HG03175 (cell line): ENCODE measurements at regions not wholly inside any gene's neighbourhood (a gene's known extent, or its start where the extent isn't known, plus 50 kb on each side); places are given as distances from the start of the nearest gene placed in this dataset.
A peak's percentile ranks its signal among the peaks of the same experiment; 100 is the strongest.

Experiments
- ATAC-seq: cut with Tn5 transposase; IDR thresholded peaks from one replicate; pipeline ENCODE4 v1.9.1; 2021; ENCODE audit warnings: mild to moderate bottlenecking, moderate library complexity; ENCODE audit not compliant: unreplicated experiment

DNA sequence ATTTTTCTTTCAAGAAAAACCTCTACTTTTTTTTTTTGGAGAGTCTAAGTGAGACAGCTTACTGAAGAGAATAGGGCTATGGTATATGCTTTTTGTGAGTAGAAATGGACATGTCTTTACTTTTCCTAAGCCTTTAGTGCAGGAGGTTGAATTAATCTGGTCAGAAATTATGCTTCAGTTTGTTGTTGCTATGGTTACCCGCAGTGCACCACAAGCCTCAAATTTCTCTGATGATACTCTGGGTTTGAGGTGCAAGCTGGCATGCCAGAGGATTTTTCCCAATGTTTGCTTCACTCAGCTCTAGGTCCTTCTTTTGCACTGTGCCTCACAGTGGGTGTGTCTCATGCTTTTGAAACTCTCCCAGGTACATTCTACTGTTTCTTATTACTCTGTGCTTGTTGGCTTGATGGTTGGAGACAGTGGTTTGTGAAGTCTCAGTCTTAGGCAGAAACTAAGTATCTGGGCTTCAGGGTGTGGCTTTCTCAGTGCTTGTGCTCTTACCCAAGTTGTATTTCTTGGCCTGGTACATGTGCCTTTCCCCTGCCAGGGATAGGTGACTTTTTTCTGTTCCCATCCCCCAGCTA lies 278.3 kb downstream of the RBM43 start:
- ATAC-seq: no peak

- no peak for ATAC-seq
Measured at GRCh38 chr2:150981826-150982225, 279.8 kb downstream of the RBM43 start.

DNA sequence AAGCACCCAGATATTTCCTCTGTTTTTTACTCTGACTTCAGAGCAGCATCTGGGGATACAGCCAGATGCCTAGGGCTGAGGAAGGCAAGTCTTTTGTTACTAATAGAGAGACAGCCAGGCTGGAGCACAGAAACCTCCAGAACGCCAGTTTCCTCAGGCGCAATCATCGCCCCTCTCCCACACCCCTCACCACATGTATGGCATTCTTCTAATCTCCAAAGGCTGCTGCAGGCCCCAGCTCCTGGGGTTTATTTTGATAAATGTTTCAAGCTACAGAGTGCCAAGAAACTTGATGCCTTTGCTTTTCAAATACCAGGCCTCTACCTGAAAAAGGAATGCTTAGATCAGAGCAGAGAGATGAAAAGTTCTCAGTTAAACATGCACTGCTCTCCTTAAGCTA lies 283.6 kb downstream of the RBM43 start:
- ATAC-seq: no peak

- ATAC-seq: no peak
Measured at GRCh38 chr2:150977296-150977695, 284.4 kb downstream of the RBM43 start.

DNA sequence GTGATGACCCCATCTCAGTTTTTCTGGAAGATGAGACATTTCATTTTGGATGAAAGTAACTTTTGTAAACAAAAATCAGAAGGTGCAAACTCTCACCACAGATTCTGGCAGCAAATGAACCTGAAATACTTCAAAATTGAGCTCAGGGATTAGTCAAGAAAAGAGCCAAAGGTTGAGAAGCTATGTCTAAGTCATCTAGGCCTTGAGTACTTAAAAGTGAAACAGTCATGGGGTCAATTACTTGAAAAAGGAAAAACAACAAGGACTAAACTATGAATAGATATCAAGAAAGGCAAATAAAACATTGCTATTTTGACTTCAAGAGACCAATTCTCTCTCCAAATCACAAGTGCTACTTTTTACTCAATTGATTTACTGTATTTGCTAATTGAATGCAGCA lies 285.1 kb downstream of the RBM43 start:
- ATAC-seq: no peak

GRCh38 chr2:150974864-150975263 lies 286.8 kb downstream of the RBM43 start:
- no peak for ATAC-seq

GRCh38 chr2:150974234-150974633 lies 287.4 kb downstream of the RBM43 start:
- no peak for ATAC-seq

DNA sequence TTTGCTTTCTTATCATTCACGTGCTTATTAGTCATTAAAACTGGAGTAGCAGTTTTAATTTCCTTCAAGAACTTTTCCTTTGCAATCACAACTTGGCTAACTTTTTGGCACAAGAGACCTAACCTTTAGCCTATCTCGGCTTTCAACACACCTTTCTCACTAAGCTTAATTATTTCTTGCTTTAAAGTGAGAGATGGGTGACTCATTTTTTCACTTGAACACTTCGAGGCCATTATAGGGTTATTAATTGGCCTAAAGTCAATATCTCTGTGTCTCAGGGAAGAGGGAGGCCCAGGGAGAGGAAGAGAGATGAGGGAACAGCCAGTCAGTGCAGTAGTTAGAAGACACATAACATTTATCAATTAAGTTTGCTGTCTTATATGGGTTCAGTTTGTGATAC lies 289.8 kb downstream of the RBM43 start:
- ATAC-seq: no peak

- no peak for ATAC-seq
Measured at GRCh38 chr2:150963336-150963735, 298.3 kb downstream of the RBM43 start.

DNA sequence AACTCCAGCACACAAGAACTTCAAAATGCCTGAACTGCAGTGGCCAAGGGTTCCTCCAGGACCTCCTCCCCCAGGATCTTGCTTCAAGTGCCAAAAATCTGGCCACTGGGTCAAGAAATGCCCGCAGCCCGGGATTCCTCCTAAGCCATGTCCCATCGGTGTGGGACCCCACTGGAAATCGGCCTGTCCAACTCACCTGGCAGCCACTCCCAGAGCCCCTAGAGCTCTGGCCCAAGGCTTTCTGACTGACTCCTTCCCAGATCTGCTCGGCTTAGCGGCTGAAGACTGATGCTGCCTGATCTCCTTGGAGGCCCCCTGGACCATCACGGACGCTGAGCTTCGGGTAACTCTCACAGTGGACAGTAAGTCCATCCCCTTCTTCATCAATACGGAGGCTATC lies 306.4 kb downstream of the RBM43 start:
- ATAC-seq: no peak

GRCh38 chr2:150946831-150947230 lies 314.8 kb downstream of the RBM43 start:
- no peak for ATAC-seq

GRCh38 chr2:150944315-150944714 lies 317.3 kb downstream of the RBM43 start:
- ATAC-seq: peak; percentile 77

DNA sequence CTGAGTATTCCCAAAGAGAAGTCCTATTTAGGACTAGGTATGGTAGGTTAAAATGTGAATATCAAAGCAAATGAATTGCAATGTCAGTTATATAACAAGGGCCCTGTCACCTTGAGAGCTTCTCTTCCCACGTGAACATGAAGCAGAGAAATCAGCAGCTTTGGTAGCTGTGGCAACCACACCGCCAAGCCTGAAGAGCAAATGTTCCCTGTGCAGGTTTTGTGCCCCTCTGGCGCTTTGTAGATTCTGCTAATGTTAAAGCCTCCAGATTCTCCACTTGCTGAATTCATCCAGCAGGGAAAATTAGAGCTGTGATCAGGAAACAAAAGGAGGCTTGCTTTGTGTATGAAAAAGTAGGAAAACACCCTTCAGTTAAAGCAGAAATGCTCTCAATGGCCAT lies 322.6 kb downstream of the RBM43 start:
- ATAC-seq: no peak

GRCh38 chr2:150938527-150938926 lies 323.1 kb downstream of the RBM43 start:
- ATAC-seq: no peak

DNA sequence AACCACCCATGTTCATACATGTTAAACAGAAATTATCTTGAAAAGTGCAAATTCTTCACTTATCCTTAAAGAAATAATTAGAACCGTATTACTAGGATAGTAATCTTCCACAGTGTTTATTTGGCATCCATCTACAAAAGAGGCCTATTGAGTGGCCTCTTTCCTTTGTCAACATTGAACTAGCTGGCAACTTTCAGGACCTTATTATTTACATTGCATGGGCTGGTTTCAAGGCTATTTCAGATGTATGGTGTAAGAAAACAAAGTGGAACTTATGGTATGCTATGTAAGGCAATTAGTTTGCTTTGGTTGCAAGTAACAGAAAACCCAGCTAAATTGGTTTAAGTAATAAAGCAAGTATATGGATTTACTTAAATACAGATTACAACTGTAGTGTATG lies 324.6 kb downstream of the RBM43 start:
- ATAC-seq: no peak

DNA sequence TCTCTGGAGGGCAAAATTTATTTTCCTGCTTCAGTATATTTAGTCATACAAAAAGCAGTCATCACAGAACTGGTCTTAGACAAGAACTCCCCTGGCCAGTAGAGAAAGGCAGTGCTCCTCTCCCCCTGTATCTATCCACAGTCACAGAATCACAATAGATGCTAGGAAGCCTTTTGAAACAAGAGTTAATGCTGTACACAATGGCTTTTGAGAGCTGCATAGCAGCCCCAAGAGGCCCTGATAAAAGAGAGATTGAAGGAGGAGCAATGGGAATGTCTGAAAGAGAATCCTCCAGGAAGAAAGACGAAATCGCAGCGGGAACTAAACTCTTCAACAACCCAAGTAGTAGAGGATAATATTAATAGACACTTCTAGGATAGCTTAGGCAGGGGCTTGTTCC lies 330.2 kb downstream of the RBM43 start:
- ATAC-seq: no peak

- no peak for ATAC-seq
Measured at GRCh38 chr2:150925611-150926010, 336.1 kb downstream of the RBM43 start.

DNA sequence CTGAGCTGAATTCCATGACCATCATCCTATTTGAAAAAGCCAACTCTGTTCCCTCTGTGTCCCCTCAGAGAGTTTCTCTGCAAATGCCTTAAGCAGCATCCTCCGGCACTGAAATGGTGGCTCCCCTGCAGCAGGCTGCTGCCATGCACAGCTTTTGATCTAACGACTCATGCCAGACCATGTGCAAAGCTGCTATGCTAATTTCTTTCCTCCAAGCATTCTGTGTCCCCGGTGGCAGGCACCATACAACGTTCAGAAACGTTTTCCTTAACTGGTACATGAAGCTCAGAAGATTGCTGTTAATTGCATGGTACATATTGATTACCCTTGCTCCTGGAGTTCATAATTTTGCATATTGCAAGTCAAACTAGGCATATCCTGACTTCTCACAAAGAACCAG lies 336.8 kb downstream of the RBM43 start:
- no peak for ATAC-seq

DNA sequence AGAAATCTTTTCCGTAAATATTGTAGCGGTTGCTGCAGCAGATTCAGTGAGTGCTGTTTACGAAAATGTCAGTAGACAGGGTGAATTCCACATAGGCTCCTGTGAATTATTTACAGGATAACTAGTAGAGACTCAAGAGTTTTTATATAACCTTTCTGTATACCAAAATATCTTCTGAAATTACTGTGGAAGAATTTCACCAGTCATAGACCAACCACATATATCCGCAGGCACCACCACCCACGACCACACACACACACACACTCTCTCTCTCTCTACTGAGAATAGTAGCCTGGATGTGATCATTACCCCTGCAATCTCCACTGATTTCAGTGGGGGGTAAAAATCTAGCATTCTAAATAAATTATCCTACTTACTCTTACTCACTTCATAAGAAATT lies 341.8 kb downstream of the RBM43 start:
- ATAC-seq: no peak

DNA sequence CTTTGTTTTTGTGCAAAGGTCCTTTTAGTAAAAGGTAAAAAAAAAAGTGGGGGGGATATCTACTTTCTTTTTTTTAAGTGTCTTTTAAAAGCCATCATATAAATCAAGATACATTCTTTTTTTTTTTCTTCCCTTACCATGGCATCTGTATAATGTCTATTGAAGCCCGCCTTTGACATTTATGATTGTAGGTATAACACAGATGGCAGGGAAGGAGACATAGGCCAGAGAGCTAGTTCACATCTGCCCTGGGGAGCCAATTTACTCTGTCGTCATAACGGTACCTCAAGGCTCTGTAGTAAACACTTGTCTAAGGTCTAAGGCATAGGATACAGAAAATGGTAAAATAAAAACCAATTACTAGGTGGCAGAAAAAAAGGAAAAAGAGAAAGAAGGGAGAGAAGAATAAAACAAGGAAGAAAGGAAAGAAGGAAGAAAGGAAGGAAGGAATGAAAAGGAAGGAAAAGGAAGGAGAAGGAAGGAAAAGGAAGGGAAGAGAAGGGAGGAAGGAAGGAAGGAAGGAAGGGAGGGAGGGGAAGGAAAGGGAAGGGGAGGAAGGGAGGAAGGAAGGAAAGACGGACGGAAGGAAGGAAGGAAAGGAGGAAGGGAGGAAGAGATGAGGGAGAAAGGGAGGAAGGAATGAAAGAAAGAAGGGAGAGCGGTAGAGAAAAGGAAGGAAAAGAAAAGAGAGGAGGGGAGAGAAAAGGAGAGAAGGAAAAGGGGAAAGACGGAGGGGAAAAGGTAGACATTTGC lies 343.5 kb downstream of the RBM43 start:
- no peak for ATAC-seq

- no peak for ATAC-seq
Measured at GRCh38 chr2:150916467-150917396, 344.9 kb downstream of the RBM43 start.

GRCh38 chr2:150911766-150912280 lies 349.8 kb downstream of the RBM43 start:
- ATAC-seq: no peak
